ENCODE measurements at regions not wholly inside any gene's neighbourhood (a gene's known extent, or its start where the extent isn't known, plus 50 kb on each side); places are given as distances from the start of the nearest gene placed in this dataset.
"Not testable (repeated sequence)": the region's sequence is repeated elsewhere in the genome, so short reads cannot be mapped to it uniquely, and the experiment has no call there.

GRCh38 chr6:118367314-118367713 is 180.8 kb upstream of the PLN start:
- no peaks in the 10 kb centered on the region for H3K27me3 Mint-ChIP-seq (ENCODE audit: low read depth)
- CTCF ChIA-PET: no interaction called here
- intact Hi-C loops (cut with micrococcal nuclease): no loop called here
- no peak overlapping the region for H3K27ac Mint-ChIP-seq
- DNase-seq: no peak
- no peak overlapping the region for H3K4me3 Mint-ChIP-seq
- H3K4me1 Mint-ChIP-seq (ENCODE audit: low read depth): no peaks in the 10 kb centered on the region
- H3K9me3 Mint-ChIP-seq: no peaks in the 10 kb centered on the region
- no peaks in the 10 kb centered on the region for H3K36me3 Mint-ChIP-seq (ENCODE audit: low read depth)

GRCh38 chr6:118370722-118371121 is 177.4 kb upstream of the PLN start:
- peaks cover 2% of the 10 kb centered on the region for H3K4me1 Mint-ChIP-seq (ENCODE audit: low read depth)
- no peaks in the 10 kb centered on the region for H3K9me3 Mint-ChIP-seq
- no peak overlapping the region for H3K4me3 Mint-ChIP-seq
- DNase-seq: no peak
- no peaks in the 10 kb centered on the region for H3K27me3 Mint-ChIP-seq (ENCODE audit: low read depth)
- intact Hi-C loops (cut with micrococcal nuclease): no loop called here
- peaks cover 2% of the 10 kb centered on the region for H3K36me3 Mint-ChIP-seq (ENCODE audit: low read depth)
- CTCF ChIA-PET: no interaction called here
- no peak overlapping the region for H3K27ac Mint-ChIP-seq

- H3K4me1 Mint-ChIP-seq (ENCODE audit: low read depth): peaks cover 2% of the 10 kb centered on the region
- H3K27me3 Mint-ChIP-seq (ENCODE audit: low read depth): no peaks in the 10 kb centered on the region
- CTCF ChIA-PET: no interaction called here
- peaks cover 2% of the 10 kb centered on the region for H3K36me3 Mint-ChIP-seq (ENCODE audit: low read depth)
- H3K9me3 Mint-ChIP-seq: no peaks in the 10 kb centered on the region
- intact Hi-C loops (cut with micrococcal nuclease): no loop called here
- no peak overlapping the region for H3K4me3 Mint-ChIP-seq
- DNase-seq: no peak
- H3K27ac Mint-ChIP-seq: no peak overlapping the region
These were observed 176.1 kb upstream of the PLN start for GRCh38 chr6:118371955-118372354.

DNA sequence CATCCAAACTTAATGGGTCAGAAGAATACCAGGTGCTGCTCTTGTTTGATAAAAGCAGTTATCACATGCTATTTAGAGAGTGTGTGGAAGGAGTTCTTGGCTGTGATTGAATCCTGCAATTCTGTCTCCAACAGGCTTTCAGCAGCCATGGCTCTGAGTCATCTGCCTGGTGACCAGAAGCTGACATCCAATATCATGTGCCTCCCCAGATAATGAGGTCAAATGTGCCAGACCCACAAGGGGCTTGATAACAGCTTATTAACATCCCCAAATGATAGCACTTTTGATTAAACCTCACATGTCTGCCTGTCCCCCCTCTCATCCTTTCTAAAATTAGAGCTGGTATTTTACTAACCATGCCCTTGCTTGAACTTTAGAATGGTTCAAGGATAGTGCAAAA is 175.7 kb upstream of the PLN start:
- Mint-ChIP-seq H3K4me1 (ENCODE audit: low read depth) (peaks cover 2% of the 10 kb centered on the region), H3K27me3 (ENCODE audit: low read depth) (no peaks in the 10 kb centered on the region), H3K9me3 (no peaks in the 10 kb centered on the region), H3K27ac (no peak overlapping the region), H3K36me3 (ENCODE audit: low read depth) (peaks cover 2% of the 10 kb centered on the region), H3K4me3 (no peak overlapping the region)
- CTCF ChIA-PET: interaction anchor here (0.6 kb wide), 1 partner anchor 120 kb away, joined by 3 read pairs; no protein-coding TSS in a partner anchor
- intact Hi-C loops (cut with micrococcal nuclease): no loop called here
- DNase-seq: no peak

DNA sequence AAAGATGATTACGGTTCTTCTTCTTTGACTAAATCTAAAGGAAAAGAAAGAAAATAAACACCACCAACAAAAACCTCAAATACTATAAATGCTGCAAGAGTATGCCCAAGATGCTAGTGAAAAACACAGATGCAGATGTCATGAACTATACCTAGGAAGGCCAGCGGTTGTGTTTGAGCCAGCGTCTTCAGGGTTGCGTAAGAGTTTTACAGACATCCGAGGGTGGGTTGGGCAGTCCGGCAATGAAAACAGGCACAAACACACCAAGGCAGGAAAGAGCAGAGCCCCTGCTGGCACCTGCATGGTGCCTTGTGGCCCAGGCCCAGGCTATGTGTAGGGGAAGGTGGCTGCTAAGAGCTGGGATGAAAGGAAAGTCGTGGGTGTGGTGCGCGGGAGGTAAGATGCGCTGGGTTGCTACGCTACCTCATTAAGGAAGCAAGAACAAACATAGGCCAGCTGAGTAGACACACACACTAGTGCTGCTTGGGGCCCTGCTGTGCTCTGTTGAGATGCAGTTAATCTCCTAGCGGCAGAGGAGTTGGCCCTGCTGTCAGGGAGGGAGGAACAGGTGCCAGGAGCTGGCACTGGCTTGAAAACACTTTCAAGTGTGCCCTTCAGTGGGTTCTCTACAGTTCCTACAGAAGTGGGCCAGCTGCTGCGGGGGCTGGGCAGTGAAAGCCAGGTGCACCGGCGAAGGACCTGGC is 170.2 kb upstream of the PLN start:
- DNase-seq: no peak
- Mint-ChIP-seq H3K36me3 (ENCODE audit: low read depth) (peaks cover 2% of the 10 kb centered on the region), H3K4me3 (no peak overlapping the region), H3K9me3 (no peaks in the 10 kb centered on the region), H3K27ac (no peak overlapping the region), H3K27me3 (ENCODE audit: low read depth) (no peaks in the 10 kb centered on the region), H3K4me1 (ENCODE audit: low read depth) (peaks cover 2% of the 10 kb centered on the region)
- intact Hi-C loops (cut with micrococcal nuclease): no loop called here
- CTCF ChIA-PET: no interaction called here

DNA sequence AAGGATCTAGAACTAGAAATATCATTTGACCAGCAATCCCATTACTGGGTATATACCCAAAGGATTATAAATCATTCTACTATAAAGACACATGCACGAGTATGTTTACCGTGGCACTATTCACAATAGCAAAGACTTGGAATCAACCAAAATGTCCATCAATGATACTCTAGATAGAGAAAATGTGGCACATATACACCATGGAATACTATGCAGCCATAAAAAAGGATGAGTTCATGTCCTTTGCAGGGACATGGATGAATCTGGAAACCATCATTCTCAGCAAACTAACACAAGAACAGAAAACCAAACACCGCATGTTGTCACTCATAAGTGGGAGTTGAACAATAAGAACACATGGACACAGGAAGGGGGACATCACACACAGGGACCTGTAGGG is 167.5 kb upstream of the PLN start:
- H3K27me3 Mint-ChIP-seq (ENCODE audit: low read depth); CTCF ChIA-PET; H3K36me3 Mint-ChIP-seq (ENCODE audit: low read depth); H3K9me3 Mint-ChIP-seq; H3K4me3 Mint-ChIP-seq; H3K4me1 Mint-ChIP-seq (ENCODE audit: low read depth); intact Hi-C loops (cut with micrococcal nuclease); H3K27ac Mint-ChIP-seq; DNase-seq: not testable (repeated sequence)

DNA sequence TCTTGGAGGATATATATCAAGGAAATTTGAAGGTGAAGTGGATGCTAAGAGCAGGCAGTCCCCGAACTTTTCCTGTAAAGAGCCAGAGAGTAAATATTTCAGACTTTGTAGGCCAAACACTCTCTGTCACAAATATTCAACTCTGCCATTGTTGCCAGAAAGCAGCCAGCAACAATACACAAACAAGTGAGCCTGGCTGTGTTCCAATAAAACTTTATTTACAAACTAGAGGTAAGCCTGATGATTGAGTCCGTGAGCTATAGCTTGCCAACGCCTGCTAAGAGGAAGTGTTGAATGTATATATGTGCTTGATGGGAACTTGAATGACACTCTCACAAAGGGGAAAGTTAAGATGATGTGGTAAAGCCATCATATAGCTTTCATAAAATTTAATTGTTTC is 166.0 kb upstream of the PLN start:
- H3K4me3 Mint-ChIP-seq: no peak overlapping the region
- CTCF ChIA-PET: no interaction called here
- H3K36me3 Mint-ChIP-seq (ENCODE audit: low read depth): no peaks in the 10 kb centered on the region
- H3K27me3 Mint-ChIP-seq (ENCODE audit: low read depth): no peaks in the 10 kb centered on the region
- no peaks in the 10 kb centered on the region for H3K4me1 Mint-ChIP-seq (ENCODE audit: low read depth)
- no peak for DNase-seq
- intact Hi-C loops (cut with micrococcal nuclease): no loop called here
- H3K27ac Mint-ChIP-seq: no peak overlapping the region
- H3K9me3 Mint-ChIP-seq: no peaks in the 10 kb centered on the region

GRCh38 chr6:118383924-118384323 is 164.2 kb upstream of the PLN start:
- no peaks in the 10 kb centered on the region for H3K36me3 Mint-ChIP-seq (ENCODE audit: low read depth)
- H3K9me3 Mint-ChIP-seq: no peaks in the 10 kb centered on the region
- intact Hi-C loops (cut with micrococcal nuclease): no loop called here
- no peak for DNase-seq
- H3K27me3 Mint-ChIP-seq (ENCODE audit: low read depth): no peaks in the 10 kb centered on the region
- CTCF ChIA-PET: interaction anchor here (0.7 kb wide), 1 partner anchor 240 kb away, joined by 3 read pairs; no protein-coding TSS in a partner anchor
- H3K27ac Mint-ChIP-seq: no peak overlapping the region
- H3K4me1 Mint-ChIP-seq (ENCODE audit: low read depth): no peaks in the 10 kb centered on the region
- H3K4me3 Mint-ChIP-seq: no peak overlapping the region

GRCh38 chr6:118386975-118387374 is 161.1 kb upstream of the PLN start:
- H3K36me3 Mint-ChIP-seq (ENCODE audit: low read depth): no peaks in the 10 kb centered on the region
- DNase-seq: no peak
- intact Hi-C loops (cut with micrococcal nuclease): no loop called here
- CTCF ChIA-PET: interaction anchor here (0.6 kb wide), 1 partner anchor 107 kb away, joined by 3 read pairs; no protein-coding TSS in a partner anchor
- no peaks in the 10 kb centered on the region for H3K27me3 Mint-ChIP-seq (ENCODE audit: low read depth)
- no peak overlapping the region for H3K27ac Mint-ChIP-seq
- H3K4me3 Mint-ChIP-seq: no peak overlapping the region
- H3K9me3 Mint-ChIP-seq: no peaks in the 10 kb centered on the region
- no peaks in the 10 kb centered on the region for H3K4me1 Mint-ChIP-seq (ENCODE audit: low read depth)

GRCh38 chr6:118387921-118388701 is 160.0 kb upstream of the PLN start:
- Mint-ChIP-seq H3K4me1 (ENCODE audit: low read depth) (no peaks in the 10 kb centered on the region), H3K27ac (no peak overlapping the region), H3K36me3 (ENCODE audit: low read depth) (no peaks in the 10 kb centered on the region), H3K27me3 (ENCODE audit: low read depth) (no peaks in the 10 kb centered on the region), H3K4me3 (no peak overlapping the region), H3K9me3 (no peaks in the 10 kb centered on the region)
- intact Hi-C loops (cut with micrococcal nuclease): no loop called here
- CTCF ChIA-PET: interaction anchor here (0.5 kb wide), 1 partner anchor 70 kb away, joined by 3 read pairs; no protein-coding TSS in a partner anchor
- no peak for DNase-seq

DNA sequence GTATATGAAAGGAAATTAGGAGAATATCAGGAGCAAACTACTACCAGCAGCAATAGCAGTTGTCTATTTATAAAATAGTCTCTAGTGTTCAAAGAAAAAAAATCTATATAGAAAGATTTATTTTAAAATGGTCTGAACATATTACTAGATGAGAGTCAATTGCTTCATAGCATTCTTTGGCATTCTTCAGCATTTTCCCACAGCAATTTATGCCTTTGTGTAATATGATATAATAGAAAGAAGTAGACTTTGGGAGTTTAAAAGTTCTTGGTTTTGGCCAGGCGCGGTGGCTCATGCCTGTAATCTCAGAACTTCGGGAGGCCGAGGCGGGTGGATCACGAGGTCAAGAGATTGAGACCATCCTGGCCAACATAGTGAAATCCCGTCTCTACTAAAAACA is 157.0 kb upstream of the PLN start:
- no peak overlapping the region for H3K27ac Mint-ChIP-seq
- no peaks in the 10 kb centered on the region for H3K36me3 Mint-ChIP-seq (ENCODE audit: low read depth)
- H3K27me3 Mint-ChIP-seq (ENCODE audit: low read depth): no peaks in the 10 kb centered on the region
- intact Hi-C loops (cut with micrococcal nuclease): no loop called here
- no peak overlapping the region for H3K4me3 Mint-ChIP-seq
- no peak for DNase-seq
- H3K4me1 Mint-ChIP-seq (ENCODE audit: low read depth): no peaks in the 10 kb centered on the region
- CTCF ChIA-PET: interaction anchor here (0.6 kb wide), 1 partner anchor 40 kb away, joined by 4 read pairs; no protein-coding TSS in a partner anchor
- H3K9me3 Mint-ChIP-seq: peaks cover 4% of the 10 kb centered on the region

DNA sequence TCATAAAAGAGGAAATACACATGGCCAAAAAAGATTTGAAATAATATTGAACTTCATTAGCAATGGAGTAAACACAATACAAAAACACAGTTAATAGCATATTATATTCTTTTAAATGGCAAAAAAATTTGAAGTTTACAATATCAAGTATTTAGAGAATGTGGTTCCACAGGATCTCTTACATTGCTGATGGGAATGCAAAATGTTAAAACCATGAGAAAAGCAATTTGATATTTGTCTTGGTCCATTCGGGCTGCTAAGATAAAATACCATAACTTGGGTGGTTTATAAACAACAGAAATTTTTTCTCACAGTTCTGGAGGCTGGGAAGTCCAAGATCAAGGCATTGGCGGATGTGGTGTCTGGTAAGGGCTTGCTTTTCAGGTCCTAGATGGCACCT is 154.0 kb upstream of the PLN start:
- peaks cover 4% of the 10 kb centered on the region for H3K9me3 Mint-ChIP-seq
- CTCF ChIA-PET: interaction anchor here (0.9 kb wide), 1 partner anchor 565 kb away, joined by 3 read pairs; no protein-coding TSS in a partner anchor
- H3K4me1 Mint-ChIP-seq (ENCODE audit: low read depth): no peaks in the 10 kb centered on the region
- no peaks in the 10 kb centered on the region for H3K36me3 Mint-ChIP-seq (ENCODE audit: low read depth)
- DNase-seq: no peak
- intact Hi-C loops (cut with micrococcal nuclease): no loop called here
- H3K27me3 Mint-ChIP-seq (ENCODE audit: low read depth): no peaks in the 10 kb centered on the region
- H3K4me3 Mint-ChIP-seq: no peak overlapping the region
- no peak overlapping the region for H3K27ac Mint-ChIP-seq

- CTCF ChIA-PET: no interaction called here
These were observed 151.1 kb upstream of the PLN start for GRCh38 chr6:118396969-118397368.

More at GRCh38 chr6:118396969-118397368, 151.1 kb upstream of the PLN start:
- no peaks in the 10 kb centered on the region for H3K4me1 Mint-ChIP-seq (ENCODE audit: low read depth)
- H3K4me3 Mint-ChIP-seq: no peak overlapping the region
- peaks cover 4% of the 10 kb centered on the region for H3K9me3 Mint-ChIP-seq
- DNase-seq: no peak
- no peaks in the 10 kb centered on the region for H3K36me3 Mint-ChIP-seq (ENCODE audit: low read depth)
- intact Hi-C loops (cut with micrococcal nuclease): no loop called here
- no peak overlapping the region for H3K27ac Mint-ChIP-seq
- no peaks in the 10 kb centered on the region for H3K27me3 Mint-ChIP-seq (ENCODE audit: low read depth)

Measured in activated naive CD4-positive, alpha-beta T cell treated with anti-CD3 and anti-CD28 coated beads for 36 hours (primary cell).